Left ventricle myocardium inferior (tissue), 1 donor: ENCODE measurements at regions not wholly inside any gene's neighbourhood (a gene's known extent, or its start where the extent isn't known, plus 50 kb on each side); places are given as distances from the start of the nearest gene placed in this dataset.

Experiments
- DNase-seq: peaks from one replicate; pipeline ENCODE4 v3.0.0-alpha.2; 2020
- H3K27ac ChIP-seq: fragments of 200-600 bp; replicated peaks from 2 replicates; pipeline ENCODE4 v1.8.0; 2021
- H3K27me3 ChIP-seq: fragments of 200-600 bp; 2 replicates; pipeline ENCODE4 v1.8.0; 2021; ENCODE audit warnings: low read depth
- H3K36me3 ChIP-seq: fragments of 200-600 bp; 2 replicates; pipeline ENCODE4 v1.8.0; 2021
- H3K4me1 ChIP-seq: fragments of 200-600 bp; 2 replicates; pipeline ENCODE4 v1.8.0; 2021
- H3K4me3 ChIP-seq: fragments of 200-600 bp; 2 replicates; pipeline ENCODE4 v1.8.0; 2021; ENCODE audit warnings: mild to moderate bottlenecking, moderate library complexity
- H3K9me3 ChIP-seq: fragments of 200-600 bp; replicated peaks from 2 replicates; pipeline ENCODE4 v1.8.0; 2021
- intact Hi-C: fragments of 100-400 bp; cut with micrococcal nuclease; formaldehyde crosslinking; loops from one replicate; pipeline ENCODE4 v1.11.0; 2022
- TF ChIP-seq, protein P1 (sequence below): fragments of 200-600 bp; IDR thresholded peaks from 2 replicates; pipeline ENCODE4 v1.8.0; 2021; ENCODE audit warnings: antibody characterized with exemption, mild to moderate bottlenecking, borderline replicate concordance
- donor health status: DM: no; HTN: yes; CAD: no; lungs with severe emphysema.

- DNase-seq = no peak
- H3K4me3 ChIP-seq = no peak overlapping the region
- intact Hi-C loops = no loop called here
These were observed 241.6 kb upstream of the CD180 start for GRCh38 chr5:67437905-67438845.

DNA sequence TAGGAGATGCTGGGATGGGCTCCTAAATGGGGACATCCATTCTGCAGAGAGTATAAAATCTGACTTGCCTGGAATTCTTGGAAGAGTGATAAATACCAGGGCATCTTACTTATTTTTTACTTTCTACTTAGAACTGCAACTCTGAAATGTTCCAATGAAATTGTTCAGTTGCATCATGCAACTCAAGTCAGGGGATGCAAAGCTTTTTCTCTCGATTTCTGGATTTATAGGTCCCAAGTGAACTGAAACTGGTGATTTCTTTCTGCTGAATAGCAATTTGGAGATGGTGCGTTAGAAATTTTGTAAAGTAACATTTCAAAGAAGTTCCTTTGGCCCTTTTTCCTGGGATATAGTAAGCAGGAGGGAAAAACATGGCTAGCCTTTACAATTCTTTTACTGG is 238.4 kb upstream of the CD180 start:
- Histone ChIP-seq H3K36me3 (no peaks in the 10 kb centered on the region), H3K9me3 (no peaks in the 10 kb centered on the region), H3K27me3 (no peaks in the 10 kb centered on the region), H3K4me1 (no peaks in the 10 kb centered on the region), H3K4me3 (no peak overlapping the region), H3K27ac (no peak overlapping the region)
- intact Hi-C loops = no loop called here
- no peak for DNase-seq
- TF ChIP-seq, protein P1, sequence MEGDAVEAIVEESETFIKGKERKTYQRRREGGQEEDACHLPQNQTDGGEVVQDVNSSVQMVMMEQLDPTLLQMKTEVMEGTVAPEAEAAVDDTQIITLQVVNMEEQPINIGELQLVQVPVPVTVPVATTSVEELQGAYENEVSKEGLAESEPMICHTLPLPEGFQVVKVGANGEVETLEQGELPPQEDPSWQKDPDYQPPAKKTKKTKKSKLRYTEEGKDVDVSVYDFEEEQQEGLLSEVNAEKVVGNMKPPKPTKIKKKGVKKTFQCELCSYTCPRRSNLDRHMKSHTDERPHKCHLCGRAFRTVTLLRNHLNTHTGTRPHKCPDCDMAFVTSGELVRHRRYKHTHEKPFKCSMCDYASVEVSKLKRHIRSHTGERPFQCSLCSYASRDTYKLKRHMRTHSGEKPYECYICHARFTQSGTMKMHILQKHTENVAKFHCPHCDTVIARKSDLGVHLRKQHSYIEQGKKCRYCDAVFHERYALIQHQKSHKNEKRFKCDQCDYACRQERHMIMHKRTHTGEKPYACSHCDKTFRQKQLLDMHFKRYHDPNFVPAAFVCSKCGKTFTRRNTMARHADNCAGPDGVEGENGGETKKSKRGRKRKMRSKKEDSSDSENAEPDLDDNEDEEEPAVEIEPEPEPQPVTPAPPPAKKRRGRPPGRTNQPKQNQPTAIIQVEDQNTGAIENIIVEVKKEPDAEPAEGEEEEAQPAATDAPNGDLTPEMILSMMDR = no peak

More at GRCh38 chr5:67437905-67438845, 241.6 kb upstream of the CD180 start:
- H3K27me3 ChIP-seq = no peaks in the 10 kb centered on the region
- no peaks in the 10 kb centered on the region for H3K9me3 ChIP-seq
- no peaks in the 10 kb centered on the region for H3K4me1 ChIP-seq
- no peaks in the 10 kb centered on the region for H3K36me3 ChIP-seq
- TF ChIP-seq, protein P1 = no peak
- no peak overlapping the region for H3K27ac ChIP-seq

- Histone ChIP-seq H3K36me3 (no peaks in the 10 kb centered on the region), H3K4me3 (no peak overlapping the region), H3K9me3 (no peaks in the 10 kb centered on the region), H3K27me3 (no peaks in the 10 kb centered on the region), H3K4me1 (no peaks in the 10 kb centered on the region), H3K27ac (no peak overlapping the region)
- no peak for DNase-seq
- TF ChIP-seq, protein P1 = no peak
- intact Hi-C loops = no loop called here
These were observed 237.9 kb upstream of the CD180 start for GRCh38 chr5:67434466-67434865.

- intact Hi-C loops = no loop called here
- Histone ChIP-seq H3K4me1 (no peaks in the 10 kb centered on the region), H3K27ac (no peak overlapping the region), H3K36me3 (no peaks in the 10 kb centered on the region), H3K27me3 (no peaks in the 10 kb centered on the region), H3K9me3 (no peaks in the 10 kb centered on the region), H3K4me3 (no peak overlapping the region)
- TF ChIP-seq, protein P1 = no peak
- DNase-seq = no peak
These were observed 236.0 kb upstream of the CD180 start for GRCh38 chr5:67432606-67433005.

DNA sequence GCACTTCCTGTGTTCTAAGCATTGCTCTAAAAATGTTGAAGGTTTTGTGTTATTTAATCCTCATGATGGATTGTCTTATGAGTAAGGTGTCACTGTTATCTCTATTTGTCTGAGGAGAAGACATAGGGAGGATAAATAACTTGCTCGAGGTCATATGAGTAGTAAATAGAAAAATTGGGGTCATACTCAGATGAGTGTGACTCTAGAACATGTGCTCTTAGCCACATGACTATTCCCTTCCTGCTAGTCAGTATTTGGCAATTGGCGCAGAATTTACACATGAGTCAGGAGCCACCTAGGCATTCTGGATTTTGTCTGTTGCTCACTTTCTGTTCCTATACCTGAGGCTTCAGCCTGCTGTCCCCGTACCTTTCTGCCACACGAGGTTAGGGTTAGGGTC is 234.6 kb upstream of the CD180 start:
- TF ChIP-seq, protein P1 = no peak
- DNase-seq = no peak
- H3K27ac ChIP-seq = no peak overlapping the region
- H3K4me3 ChIP-seq = no peak overlapping the region
- H3K27me3 ChIP-seq = no peaks in the 10 kb centered on the region
- no peaks in the 10 kb centered on the region for H3K36me3 ChIP-seq
- intact Hi-C loops = no loop called here
- no peaks in the 10 kb centered on the region for H3K4me1 ChIP-seq
- H3K9me3 ChIP-seq = no peaks in the 10 kb centered on the region
